22Rv1 (cell line): ENCODE measurements at regions not wholly inside any gene's neighbourhood (a gene's known extent, or its start where the extent isn't known, plus 50 kb on each side); places are given as distances from the start of the nearest gene placed in this dataset.

Experiments used
- CTCF ChIP-seq: fragments of 450-650 bp; IDR thresholded peaks from 2 replicates; pipeline ENCODE4 v1.5.1; 2017; ENCODE audit warnings: mild to moderate bottlenecking
- ZFX ChIP-seq: fragments of 450-650 bp; IDR thresholded peaks from 2 replicates; pipeline ENCODE4 v1.6.1; 2017; ENCODE audit warnings: antibody characterized with exemption, borderline replicate concordance

GRCh38 chr3:95356764-95357501 is 1294.1 kb downstream of the NSUN3 start:
- TF ChIP-seq CTCF (no peak), ZFX (no peak)
